ENCODE measurements at regions not wholly inside any gene's neighbourhood (a gene's known extent, or its start where the extent isn't known, plus 50 kb on each side); places are given as distances from the start of the nearest gene placed in this dataset.
"Not testable (repeated sequence)": the region's sequence is repeated elsewhere in the genome, so short reads cannot be mapped to it uniquely, and the experiment has no call there.

DNA sequence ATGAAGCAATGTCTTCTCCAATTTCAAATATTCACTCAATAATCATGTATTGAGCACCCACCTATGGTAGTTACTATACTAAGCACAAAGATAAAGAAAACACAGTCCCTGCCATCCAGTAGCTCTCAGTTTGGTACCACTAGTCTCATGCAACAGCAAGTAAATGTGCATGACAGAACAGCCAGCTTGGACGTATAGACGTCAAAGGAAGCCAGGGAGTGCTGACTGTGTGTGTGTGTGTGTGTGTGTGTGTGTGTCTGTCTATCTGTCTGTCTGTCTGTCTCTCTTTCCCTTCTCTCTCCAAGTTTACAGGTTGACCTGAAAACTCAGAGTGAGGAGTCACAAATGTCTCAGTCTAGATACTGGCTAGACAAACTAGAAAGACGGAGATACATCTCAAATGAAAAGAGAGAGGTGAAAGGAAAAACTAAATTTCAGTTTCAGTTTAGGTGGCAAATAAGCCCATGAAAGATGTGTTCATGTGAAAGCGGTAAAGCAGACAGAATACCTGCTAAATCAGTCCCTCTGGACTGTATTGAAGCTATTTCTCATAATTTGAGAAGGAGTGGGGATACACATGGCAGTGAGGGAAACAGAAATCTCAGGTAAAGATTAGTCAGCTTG is 141.1 kb upstream of the PTPRG start:
- DNase-seq (ENCODE audit: extremely low read depth, insufficient read length), result peak; percentile 30
- Histone ChIP-seq H3K4me3 (replicated peaks; ENCODE audit: low read depth, low read length) (no peak overlapping the region), H3K36me3 (ENCODE audit: control insufficient read depth, insufficient read depth, low read length) (no peaks in the 10 kb centered on the region), H3K27me3 (replicated peaks; ENCODE audit: control insufficient read depth, insufficient read depth, low read length) (no peaks in the 10 kb centered on the region)
- no peak for TF ChIP-seq CTCF (IDR thresholded peaks at IDR 0.05; ENCODE audit: insufficient read depth, low read length, poor library complexity, severe bottlenecking)

DNA sequence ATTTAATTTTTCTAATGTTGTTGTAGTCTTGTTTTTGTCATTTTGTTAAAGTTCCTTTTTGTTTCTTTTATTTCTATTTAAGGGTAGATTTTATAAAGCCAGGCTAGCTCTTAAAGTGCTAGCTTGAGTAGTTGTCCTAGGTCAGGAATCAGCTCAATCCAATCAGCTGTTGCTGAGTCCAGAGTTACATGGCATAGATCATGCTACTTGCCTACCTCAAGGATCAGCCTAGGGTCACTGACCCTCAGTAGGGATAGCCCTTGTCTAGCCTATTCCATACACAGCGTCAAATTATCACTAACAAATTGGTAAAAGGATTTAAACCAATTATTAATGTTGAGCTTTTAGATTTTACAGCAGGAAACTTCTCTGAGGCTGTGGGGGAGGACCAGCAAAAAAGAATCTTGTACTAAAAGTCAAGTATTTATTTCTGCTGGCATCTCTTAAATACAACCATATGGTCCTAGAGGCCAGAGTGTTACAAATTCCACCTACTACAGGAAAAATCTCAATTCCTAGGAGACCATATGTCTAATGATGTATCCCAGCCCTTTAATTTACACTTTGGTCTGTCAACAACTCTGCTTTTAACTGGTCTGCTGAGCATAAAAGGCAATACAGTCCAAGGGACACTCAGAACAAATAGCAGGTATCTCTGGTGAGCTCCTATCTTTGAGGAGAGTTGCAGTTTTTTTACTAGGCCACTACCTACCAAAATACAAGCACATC is 138.3 kb upstream of the PTPRG start:
- Histone ChIP-seq H3K27me3 (replicated peaks; ENCODE audit: control insufficient read depth, insufficient read depth, low read length) (no peaks in the 10 kb centered on the region), H3K4me3 (replicated peaks; ENCODE audit: low read depth, low read length) (no peak overlapping the region), H3K36me3 (ENCODE audit: control insufficient read depth, insufficient read depth, low read length) (no peaks in the 10 kb centered on the region)
- no peak for DNase-seq (ENCODE audit: extremely low read depth, insufficient read length)
- no peak for TF ChIP-seq CTCF (IDR thresholded peaks at IDR 0.05; ENCODE audit: insufficient read depth, low read length, poor library complexity, severe bottlenecking)

DNA sequence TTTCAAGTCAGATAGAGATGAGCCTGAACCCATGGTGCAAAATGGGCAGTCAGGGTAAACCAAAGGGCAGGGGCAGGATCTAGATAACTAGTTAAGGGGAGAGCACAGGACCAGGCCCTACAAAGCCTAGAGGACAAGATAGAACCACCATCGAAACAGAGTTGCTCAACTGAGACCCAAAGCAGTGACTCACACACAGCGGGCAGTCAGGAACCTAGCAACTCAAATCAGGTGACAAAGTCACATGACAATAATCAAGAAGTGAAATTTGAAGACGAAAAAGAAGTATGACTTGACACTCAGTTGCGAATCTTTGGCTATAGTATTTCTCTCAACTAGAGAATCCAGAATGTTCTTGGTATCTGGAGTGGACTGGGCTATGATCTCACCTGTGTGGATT is 136.0 kb upstream of the PTPRG start:
- Histone ChIP-seq H3K27me3 (replicated peaks; ENCODE audit: control insufficient read depth, insufficient read depth, low read length) (no peaks in the 10 kb centered on the region), H3K4me3 (replicated peaks; ENCODE audit: low read depth, low read length) (no peak overlapping the region), H3K36me3 (ENCODE audit: control insufficient read depth, insufficient read depth, low read length) (no peaks in the 10 kb centered on the region)
- TF ChIP-seq CTCF (IDR thresholded peaks at IDR 0.05; ENCODE audit: insufficient read depth, low read length, poor library complexity, severe bottlenecking), result no peak
- no peak for DNase-seq (ENCODE audit: extremely low read depth, insufficient read length)

DNA sequence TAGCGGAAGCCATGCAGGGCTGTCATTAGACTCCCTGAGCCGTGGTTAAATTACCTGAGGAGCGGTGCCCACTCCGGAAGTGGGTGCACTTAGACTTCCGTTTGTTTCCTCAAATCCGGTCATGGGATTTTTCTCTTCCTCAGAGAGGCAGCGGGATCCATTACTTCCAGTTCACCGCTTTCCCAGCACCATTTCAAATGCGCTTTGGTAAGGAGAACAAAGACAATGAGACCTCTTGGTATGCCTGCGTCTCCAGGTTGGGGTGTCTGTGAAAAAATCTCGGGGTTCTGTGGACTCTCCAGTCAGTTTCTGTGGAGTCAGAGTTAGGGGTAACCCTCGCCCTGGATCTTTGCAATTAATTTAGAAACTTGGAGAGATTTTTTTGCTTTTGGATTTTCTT is 132.3 kb upstream of the PTPRG start:
- H3K27me3 ChIP-seq (replicated peaks; ENCODE audit: control insufficient read depth, insufficient read depth, low read length), result no peaks in the 10 kb centered on the region
- DNase-seq (ENCODE audit: extremely low read depth, insufficient read length), result no peak
- no peak for TF ChIP-seq CTCF (IDR thresholded peaks at IDR 0.05; ENCODE audit: insufficient read depth, low read length, poor library complexity, severe bottlenecking)
- H3K4me3 ChIP-seq (replicated peaks; ENCODE audit: low read depth, low read length), result no peak overlapping the region
- no peaks in the 10 kb centered on the region for H3K36me3 ChIP-seq (ENCODE audit: control insufficient read depth, insufficient read depth, low read length)

DNA sequence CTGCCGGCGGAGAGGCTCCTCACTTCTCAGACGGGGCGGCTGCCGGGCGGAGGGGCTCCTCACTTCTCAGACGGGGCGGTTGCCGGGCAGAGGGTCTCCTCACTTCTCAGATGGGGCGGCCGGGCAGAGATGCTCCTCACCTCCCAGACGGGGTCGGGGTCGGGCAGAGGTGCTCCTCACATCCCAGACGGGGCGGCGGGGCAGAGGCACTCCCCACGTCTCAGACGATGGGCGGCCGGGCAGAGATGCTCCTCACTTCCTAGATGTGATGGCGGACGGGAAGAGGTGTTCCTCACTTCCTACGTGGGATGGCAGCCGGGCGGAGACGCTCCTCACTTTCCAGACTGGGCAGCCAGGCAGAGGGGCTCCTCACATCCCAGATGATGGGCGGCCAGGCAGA is 126.5 kb upstream of the PTPRG start:
- H3K27me3 ChIP-seq (replicated peaks; ENCODE audit: control insufficient read depth, insufficient read depth, low read length); H3K4me3 ChIP-seq (replicated peaks; ENCODE audit: low read depth, low read length); DNase-seq (ENCODE audit: extremely low read depth, insufficient read length); H3K36me3 ChIP-seq (ENCODE audit: control insufficient read depth, insufficient read depth, low read length): not testable (repeated sequence)

DNA sequence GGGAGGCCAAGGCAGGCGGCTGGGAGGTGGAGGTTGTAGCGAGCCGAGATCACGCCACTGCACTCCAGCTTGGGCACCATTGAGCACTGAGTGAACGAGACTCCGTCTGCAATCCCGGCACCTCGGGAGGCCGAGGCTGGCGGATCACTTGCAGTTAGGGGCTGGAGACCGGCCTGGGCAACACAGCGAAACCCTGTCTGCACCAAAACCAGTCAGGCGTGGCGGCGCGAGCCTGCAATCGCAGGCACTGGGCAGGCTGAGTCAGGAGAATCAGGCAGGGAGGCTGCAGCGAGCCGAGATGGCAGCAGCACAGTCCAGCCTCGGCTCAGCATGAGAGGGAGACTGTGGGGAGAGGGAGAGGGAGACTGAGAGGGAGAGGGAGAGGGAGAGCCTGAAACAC is 126.0 kb upstream of the PTPRG start:
- DNase-seq (ENCODE audit: extremely low read depth, insufficient read length); H3K27me3 ChIP-seq (replicated peaks; ENCODE audit: control insufficient read depth, insufficient read depth, low read length); H3K4me3 ChIP-seq (replicated peaks; ENCODE audit: low read depth, low read length); H3K36me3 ChIP-seq (ENCODE audit: control insufficient read depth, insufficient read depth, low read length): not testable (repeated sequence)

Measured in GM06990 (cell line).